HEK293T (cell line): ENCODE measurements at regions not wholly inside any gene's neighbourhood (a gene's known extent, or its start where the extent isn't known, plus 50 kb on each side); places are given as distances from the start of the nearest gene placed in this dataset.

Source experiments
- BHLHE40 ChIP-seq: fragments of 450-650 bp; IDR thresholded peaks from 2 replicates; pipeline ENCODE4 v1.6.1; 2016; ENCODE audit warnings: mild to moderate bottlenecking, moderate library complexity, borderline replicate concordance
- CTBP1 ChIP-seq: fragments of 450-650 bp; IDR thresholded peaks from 2 replicates; pipeline ENCODE4 v1.6.1; 2016; ENCODE audit warnings: borderline replicate concordance
- FOXM1 ChIP-seq: fragments of 450-650 bp; IDR thresholded peaks from 2 replicates; pipeline ENCODE4 v1.6.1; 2017; ENCODE audit warnings: mild to moderate bottlenecking, borderline replicate concordance
- HDGF ChIP-seq: fragments of 450-650 bp; IDR thresholded peaks from 2 replicates; pipeline ENCODE4 v1.6.1; 2017; ENCODE audit warnings: antibody characterized with exemption, borderline replicate concordance
- LEF1 ChIP-seq: fragments of 450-650 bp; IDR thresholded peaks from 2 replicates; pipeline ENCODE4 v1.6.1; 2017; ENCODE audit warnings: mild to moderate bottlenecking, borderline replicate concordance

- TF ChIP-seq BHLHE40 (no peak), FOXM1 (no peak), LEF1 (no peak), CTBP1 (no peak), HDGF (no peak)
These were observed 138.6 kb upstream of the FHL2 start for GRCh38 chr2:105537466-105537865.
